ENCODE measurements at regions not wholly inside any gene's neighbourhood (a gene's known extent, or its start where the extent isn't known, plus 50 kb on each side); places are given as distances from the start of the nearest gene placed in this dataset.

- TF ChIP-seq KDM1A (IDR thresholded peaks at IDR 0.05) (peak; percentile 24; a peak in 1 of 4 replicates), EP300 (IDR thresholded peaks at IDR 0.05; ENCODE audit: low read length) (no peak), ZBTB40 (IDR thresholded peaks at IDR 0.05) (0 out of 2 replicates have a peak, but pooled peaks have one; percentile 19), ZBTB40 (CRISPR knock-in tag; IDR thresholded peaks at IDR 0.05) (no peak), ZNF24 (IDR thresholded peaks at IDR 0.05) (no peak), NBN (IDR thresholded peaks at IDR 0.05; ENCODE audit: low read depth) (peak; percentile 38; the same call in 1 of the 2 replicates), RBBP5 (IDR thresholded peaks at IDR 0.05; ENCODE audit: borderline replicate concordance, insufficient read depth, low read length, poor library complexity, severe bottlenecking) (peak; percentile 8), COPS2 (conservative IDR thresholded peaks at IDR 0.05) (no peak)
Measured at GRCh38 chr11:96506041-96506440, 116.2 kb downstream of the JRKL start (continued).

Data from K562 (cell line).